HFF-Myc (cell line): ENCODE measurements at regions not wholly inside any gene's neighbourhood (a gene's known extent, or its start where the extent isn't known, plus 50 kb on each side); places are given as distances from the start of the nearest gene placed in this dataset.

Experiments used
- DNase-seq: peaks from one replicate; pipeline ENCODE4 v3.0.0-alpha.2; 2011; ENCODE audit warnings: low read depth; ENCODE audit errors: extremely low read depth
- H3K4me3 ChIP-seq: replicated peaks from 2 replicates; pipeline ENCODE4 v1.5.1; 2011; ENCODE audit warnings: low read depth, mild to moderate bottlenecking, control low read depth, low read length
- TF ChIP-seq, protein P1 (sequence below): IDR thresholded peaks from 2 replicates; pipeline ENCODE4 v1.5.1; 2012; ENCODE audit warnings: mild to moderate bottlenecking, low read depth, low read length, control low read depth; ENCODE audit errors: missing control alignments

DNA sequence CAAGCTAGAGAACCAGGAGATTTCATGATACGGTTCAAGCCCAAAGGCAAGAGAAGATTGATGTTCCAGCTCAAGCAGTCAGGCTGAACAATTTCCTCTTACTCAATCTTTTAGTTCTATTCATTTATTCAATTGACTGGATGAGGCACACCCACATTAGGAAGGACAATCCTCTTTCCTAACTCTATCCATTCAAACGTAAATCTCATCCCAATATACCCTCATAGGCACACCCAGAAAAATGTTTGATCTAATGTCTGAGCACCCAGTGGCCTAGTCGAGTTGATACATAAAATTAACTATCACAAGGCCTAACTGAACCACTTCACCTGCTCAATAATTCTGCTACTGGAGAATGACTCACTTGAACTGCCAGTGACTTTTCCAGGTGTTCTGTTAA lies 180.7 kb downstream of the RAD51AP2 start:
- no peak for DNase-seq

DNA sequence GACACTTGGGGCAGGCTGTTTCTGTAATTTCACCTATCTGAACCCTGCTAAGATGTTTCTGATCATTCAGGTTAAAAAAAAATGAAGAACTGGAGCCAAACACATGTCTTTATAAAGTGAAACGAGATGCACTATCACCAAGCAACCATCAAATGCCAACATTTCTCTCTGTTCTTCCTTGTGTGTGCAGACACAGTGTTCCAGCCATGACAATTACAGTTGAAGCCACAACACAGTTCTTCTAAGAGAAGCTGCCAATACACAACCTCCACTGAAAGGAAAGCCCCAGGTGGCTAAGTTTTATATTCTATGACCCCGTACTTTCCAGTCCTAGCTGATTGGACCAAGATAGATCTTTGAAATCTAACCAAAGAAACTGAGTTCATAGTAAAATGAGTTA lies 181.8 kb downstream of the RAD51AP2 start:
- no peak overlapping the region for H3K4me3 ChIP-seq
- no peak for DNase-seq
- TF ChIP-seq, protein P1, sequence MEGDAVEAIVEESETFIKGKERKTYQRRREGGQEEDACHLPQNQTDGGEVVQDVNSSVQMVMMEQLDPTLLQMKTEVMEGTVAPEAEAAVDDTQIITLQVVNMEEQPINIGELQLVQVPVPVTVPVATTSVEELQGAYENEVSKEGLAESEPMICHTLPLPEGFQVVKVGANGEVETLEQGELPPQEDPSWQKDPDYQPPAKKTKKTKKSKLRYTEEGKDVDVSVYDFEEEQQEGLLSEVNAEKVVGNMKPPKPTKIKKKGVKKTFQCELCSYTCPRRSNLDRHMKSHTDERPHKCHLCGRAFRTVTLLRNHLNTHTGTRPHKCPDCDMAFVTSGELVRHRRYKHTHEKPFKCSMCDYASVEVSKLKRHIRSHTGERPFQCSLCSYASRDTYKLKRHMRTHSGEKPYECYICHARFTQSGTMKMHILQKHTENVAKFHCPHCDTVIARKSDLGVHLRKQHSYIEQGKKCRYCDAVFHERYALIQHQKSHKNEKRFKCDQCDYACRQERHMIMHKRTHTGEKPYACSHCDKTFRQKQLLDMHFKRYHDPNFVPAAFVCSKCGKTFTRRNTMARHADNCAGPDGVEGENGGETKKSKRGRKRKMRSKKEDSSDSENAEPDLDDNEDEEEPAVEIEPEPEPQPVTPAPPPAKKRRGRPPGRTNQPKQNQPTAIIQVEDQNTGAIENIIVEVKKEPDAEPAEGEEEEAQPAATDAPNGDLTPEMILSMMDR, result no peak

More for the DNA sequence above, 180.7 kb downstream of the RAD51AP2 start:
- TF ChIP-seq, protein P1, result no peak
- no peak overlapping the region for H3K4me3 ChIP-seq

DNA sequence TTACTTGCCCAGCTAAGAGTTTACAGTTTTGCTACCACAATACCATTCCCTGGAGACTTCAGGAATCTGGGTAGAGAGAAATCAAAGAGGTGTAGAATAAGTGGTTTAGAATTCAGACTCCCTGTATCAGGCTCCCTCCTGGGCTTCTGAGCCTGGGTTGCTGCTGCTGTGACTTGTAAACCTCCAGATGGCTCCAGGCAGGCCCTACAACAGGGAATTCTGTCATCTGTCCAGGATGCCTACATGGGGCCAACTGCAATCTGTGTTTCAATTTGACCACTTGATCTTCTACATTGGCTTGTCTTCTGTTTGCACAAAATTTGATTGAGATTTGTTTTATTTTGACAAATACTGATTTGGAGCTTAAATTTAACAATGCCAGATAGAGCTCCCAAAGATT lies 183.9 kb downstream of the RAD51AP2 start:
- no peak overlapping the region for H3K4me3 ChIP-seq
- DNase-seq, result no peak
- TF ChIP-seq, protein P1, result no peak

DNA sequence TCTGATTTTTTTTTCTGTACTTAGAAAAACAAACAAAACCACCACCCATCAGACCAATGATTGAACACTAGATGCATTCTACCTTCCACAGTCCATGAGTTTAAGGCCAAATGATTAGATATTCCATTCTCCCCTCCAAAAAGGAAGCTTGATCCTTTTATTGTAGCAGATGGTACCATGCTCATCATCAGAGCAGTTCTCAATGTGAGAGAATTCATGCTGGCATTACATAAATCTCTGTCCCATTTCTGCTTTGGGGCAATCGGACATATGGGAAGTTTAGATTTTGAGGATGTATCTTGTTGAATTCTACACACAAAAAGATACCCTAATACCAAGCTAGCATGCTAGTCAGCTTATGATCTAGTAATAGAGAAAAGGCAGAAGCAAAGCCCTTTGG lies 186.6 kb downstream of the RAD51AP2 start:
- no peak for DNase-seq
- TF ChIP-seq, protein P1, result no peak
- H3K4me3 ChIP-seq, result no peak overlapping the region

DNA sequence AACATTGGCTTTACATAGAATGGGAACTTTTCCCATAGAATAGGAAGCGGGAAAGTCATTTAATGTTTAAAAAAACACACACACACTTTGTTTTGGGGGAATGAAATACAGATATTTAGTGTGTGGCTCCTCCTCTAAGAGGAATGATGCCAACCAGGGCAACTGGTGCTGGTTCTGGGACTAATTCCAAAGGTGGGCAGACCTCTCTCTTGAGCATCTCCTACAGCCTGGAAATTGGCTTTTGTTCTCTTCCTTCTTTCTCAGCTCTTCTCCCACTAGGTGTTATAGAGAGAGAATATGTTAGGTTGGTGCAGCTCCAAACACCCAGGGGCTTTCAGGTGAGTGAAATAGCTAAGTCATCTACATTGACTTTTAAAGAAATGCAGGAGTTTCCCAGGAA lies 190.1 kb downstream of the RAD51AP2 start:
- H3K4me3 ChIP-seq, result no peak overlapping the region
- TF ChIP-seq, protein P1, result no peak
- no peak for DNase-seq

DNA sequence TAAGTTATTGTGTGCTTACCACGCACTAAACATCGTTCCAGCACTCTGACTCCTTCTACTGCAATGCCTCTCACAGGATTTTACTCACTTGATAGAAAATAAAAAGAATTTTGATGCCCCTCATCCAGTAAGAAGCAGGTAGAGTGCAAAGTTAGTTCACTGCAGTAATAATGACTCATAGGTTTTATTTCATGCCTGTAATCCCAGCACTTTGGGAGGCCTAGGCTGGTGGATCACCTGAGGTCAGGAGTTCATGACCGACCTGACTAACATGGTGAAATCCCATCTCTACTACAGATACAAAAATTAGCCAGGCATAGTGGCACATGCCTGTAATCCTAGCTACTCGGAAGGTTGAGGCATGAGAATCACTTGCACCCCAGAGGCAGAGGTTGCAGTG lies 190.6 kb downstream of the RAD51AP2 start:
- TF ChIP-seq, protein P1, result no peak
- DNase-seq, result no peak
- no peak overlapping the region for H3K4me3 ChIP-seq

DNA sequence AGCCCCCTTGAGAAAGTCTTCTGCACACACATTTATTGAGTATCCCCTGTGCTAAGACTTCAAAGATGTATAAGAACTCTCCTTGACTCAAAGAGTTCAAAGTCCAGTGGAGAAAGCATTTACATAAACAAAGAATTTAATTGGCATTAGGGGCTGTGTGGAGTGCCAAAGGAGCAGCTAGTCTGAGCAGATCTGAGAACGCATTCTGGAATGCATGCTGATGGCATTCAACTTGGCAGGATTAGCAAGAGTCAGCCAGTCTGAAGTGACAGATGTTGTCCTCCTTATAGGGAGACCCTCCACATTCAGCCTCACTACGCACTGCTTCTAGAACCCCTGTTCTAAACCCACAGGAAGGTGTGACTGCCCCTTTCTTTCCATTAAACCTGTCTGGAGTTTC lies 191.5 kb downstream of the RAD51AP2 start:
- TF ChIP-seq, protein P1, result no peak
- H3K4me3 ChIP-seq, result no peak overlapping the region
- no peak for DNase-seq
